GM12891 (cell line): ENCODE measurements at regions not wholly inside any gene's neighbourhood (a gene's known extent, or its start where the extent isn't known, plus 50 kb on each side); places are given as distances from the start of the nearest gene placed in this dataset.

Experiments used
- DNase-seq: peaks from one replicate; pipeline ENCODE4 v3.0.0; 2011; ENCODE audit warnings: low spot score; ENCODE audit not compliant: insufficient read length
- FAIRE-seq: peaks from 2 replicates; lab custom pipeline; 2011; peaks lifted over from hg19 to GRCh38; lab: Jason Lieb, UNC
- PAX5 ChIP-seq: IDR thresholded peaks from 2 replicates; pipeline ENCODE4 v1.6.1; 2011; ENCODE audit warnings: low read length, moderate library complexity, mild to moderate bottlenecking; ENCODE audit not compliant: insufficient read depth, severe bottlenecking
- POLR2A ChIP-seq: IDR thresholded peaks from 2 replicates; pipeline ENCODE4 v1.6.1; 2011; ENCODE audit warnings: low read depth, low read length, control low read depth
- POLR2AphosphoS5 ChIP-seq: IDR thresholded peaks from 2 replicates; pipeline ENCODE4 v1.6.1; 2011; ENCODE audit warnings: low read depth, low read length, control low read depth
- POU2F2 ChIP-seq: IDR thresholded peaks from 2 replicates; pipeline ENCODE4 v1.6.1; 2011; ENCODE audit warnings: low read depth, mild to moderate bottlenecking, control low read depth, low read length, moderate library complexity
- SPI1 ChIP-seq: IDR thresholded peaks from 2 replicates; pipeline ENCODE4 v1.6.1; 2011; ENCODE audit warnings: low read depth, low read length, control low read depth
- TAF1 ChIP-seq: IDR thresholded peaks from 2 replicates; pipeline ENCODE4 v1.6.1; 2011; ENCODE audit warnings: low read depth, low read length, control low read depth

GRCh38 chr5:93660677-93661076, 77.7 kb downstream of the NR2F1 start:
- TF ChIP-seq TAF1 (no peak), POLR2AphosphoS5 (no peak), POU2F2 (no peak), SPI1 (no peak), POLR2A (no peak), PAX5 (no peak)
- DNase-seq (no peak), FAIRE-seq (no peak)

DNA sequence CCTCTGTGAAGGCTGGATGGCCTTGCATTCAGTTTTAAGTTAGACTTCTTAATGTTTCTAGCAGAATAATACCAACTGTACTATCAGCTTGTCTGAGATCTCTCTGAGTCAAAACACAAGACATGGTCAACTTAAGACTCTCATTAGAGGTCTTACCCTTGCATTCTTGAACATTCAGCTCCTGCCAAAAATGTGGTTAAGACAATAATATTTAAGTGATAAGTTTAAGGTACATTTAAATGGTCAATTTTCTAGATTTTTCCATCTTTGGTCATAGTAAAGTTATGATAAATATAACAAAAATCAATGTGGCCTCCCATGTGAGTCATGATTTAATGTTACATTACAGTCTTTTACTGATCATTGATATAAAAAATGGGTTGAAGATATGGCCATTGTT, 75.0 kb downstream of the NR2F1 start:
- DNase-seq, result no peak
- FAIRE-seq, result no peak
- no peak for TF ChIP-seq POU2F2
- TF ChIP-seq TAF1, result no peak
- no peak for TF ChIP-seq SPI1

DNA sequence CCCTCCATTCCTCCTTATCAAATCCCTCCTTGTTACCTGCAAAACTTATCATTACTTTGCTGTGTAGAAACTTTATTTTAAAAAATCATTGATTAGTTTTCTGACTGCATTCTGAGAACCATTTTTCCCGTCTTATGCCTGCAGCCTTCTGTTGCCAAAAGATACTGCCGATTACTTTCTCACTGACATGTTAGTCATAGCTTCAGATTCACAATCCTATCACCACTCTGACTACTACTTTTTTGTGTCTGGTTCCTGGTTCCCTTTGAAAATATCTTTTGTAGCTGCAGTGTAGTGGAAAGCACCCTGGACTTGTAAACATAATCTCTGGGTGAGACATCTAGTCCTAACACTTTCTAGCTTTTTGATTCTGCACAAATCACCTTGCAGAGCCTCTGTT, 71.7 kb downstream of the NR2F1 start:
- no peak for FAIRE-seq

DNA sequence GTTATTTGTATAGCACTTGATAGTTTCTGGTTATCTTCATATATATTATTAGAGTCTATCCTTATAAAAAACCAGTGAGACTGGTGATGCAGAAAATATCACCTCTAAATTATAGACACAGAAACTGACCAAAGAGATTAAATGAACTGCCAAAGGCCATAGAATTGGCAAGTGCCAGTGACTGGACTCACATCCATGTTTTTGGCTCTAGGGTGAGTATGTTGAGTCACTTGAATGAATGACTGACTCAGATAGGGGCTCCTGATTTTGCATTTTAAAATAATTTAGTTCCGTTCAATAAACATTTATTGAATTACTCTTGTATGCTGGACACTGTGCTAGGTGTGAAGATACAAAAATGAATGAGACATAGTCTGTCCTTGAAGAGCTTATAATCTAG, 70.7 kb downstream of the NR2F1 start:
- TF ChIP-seq TAF1, result no peak
- TF ChIP-seq PAX5, result no peak
- TF ChIP-seq SPI1, result no peak
- TF ChIP-seq POLR2AphosphoS5, result no peak
- no peak for TF ChIP-seq POU2F2
- no peak for TF ChIP-seq POLR2A
- DNase-seq (no peak), FAIRE-seq (no peak)

More for the DNA sequence above, 71.7 kb downstream of the NR2F1 start:
- no peak for DNase-seq
- TF ChIP-seq POLR2AphosphoS5, result no peak
- TF ChIP-seq TAF1, result no peak
- no peak for TF ChIP-seq POU2F2
- no peak for TF ChIP-seq SPI1
- TF ChIP-seq PAX5, result no peak
- no peak for TF ChIP-seq POLR2A

DNA sequence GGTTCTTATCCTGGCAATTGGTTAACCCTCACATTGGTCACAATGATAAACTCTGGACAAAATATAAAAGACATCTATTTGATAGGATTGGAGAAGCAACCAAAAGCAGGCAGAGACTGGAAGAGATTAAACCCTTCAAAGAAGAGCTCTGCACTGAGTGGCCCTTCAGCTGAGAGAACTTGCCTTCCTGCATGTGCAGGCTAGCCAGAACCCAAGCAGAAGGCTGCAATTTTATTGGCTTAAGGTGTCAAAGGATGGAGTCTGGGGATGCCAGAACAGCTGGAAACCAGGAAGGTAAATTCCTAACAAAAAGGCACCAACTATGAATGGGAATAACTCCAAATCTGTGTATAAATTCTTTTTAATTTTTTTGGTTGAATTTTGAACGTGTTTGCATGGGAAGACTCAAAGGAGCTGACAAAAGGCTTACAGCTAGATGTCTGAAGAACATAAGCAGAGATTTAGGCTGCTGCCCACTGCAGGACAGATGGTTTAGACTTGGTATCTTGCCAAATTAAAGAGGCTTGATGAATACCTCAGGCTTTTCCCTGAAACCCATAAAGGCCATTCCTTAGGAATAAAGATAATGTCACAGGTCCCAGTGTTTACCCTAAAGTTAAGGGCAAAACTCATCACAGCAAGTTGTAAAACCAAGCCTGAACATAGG, 66.3 kb downstream of the NR2F1 start:
- FAIRE-seq, result no peak
- no peak for DNase-seq
- TF ChIP-seq SPI1, result no peak
- no peak for TF ChIP-seq POLR2AphosphoS5
- TF ChIP-seq TAF1, result no peak
- no peak for TF ChIP-seq POU2F2
- no peak for TF ChIP-seq PAX5
- TF ChIP-seq POLR2A, result no peak

DNA sequence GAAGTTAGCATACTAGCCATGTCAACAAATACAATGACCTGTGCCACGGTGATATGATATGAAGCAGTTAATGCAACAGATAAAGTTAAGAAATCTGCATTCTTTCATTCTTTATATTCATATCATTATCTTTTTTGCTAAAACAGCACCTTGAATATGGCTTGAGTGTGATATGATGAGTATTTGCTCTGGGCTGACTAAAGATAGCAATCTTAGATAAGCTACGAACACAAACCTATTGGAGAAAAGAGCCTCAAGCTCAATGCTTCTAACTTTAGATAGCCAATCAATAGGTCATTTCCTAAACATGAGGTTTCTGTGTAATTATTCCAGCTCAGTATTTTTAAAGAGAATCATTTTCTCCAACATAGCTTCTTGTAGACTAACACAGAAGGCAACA, 61.7 kb downstream of the NR2F1 start:
- TF ChIP-seq POLR2AphosphoS5 (no peak), POLR2A (no peak), SPI1 (no peak), PAX5 (no peak), POU2F2 (no peak), TAF1 (no peak)
- no peak for FAIRE-seq
- no peak for DNase-seq
